Mammary epithelial cell (primary cell): ENCODE measurements at regions not wholly inside any gene's neighbourhood (a gene's known extent, or its start where the extent isn't known, plus 50 kb on each side); places are given as distances from the start of the nearest gene placed in this dataset.

Experiments
- EZH2 ChIP-seq: IDR thresholded peaks from 2 replicates; pipeline ENCODE4 v1.6.1; 2012; ENCODE audit warnings: low read length, inconsistent platforms, borderline replicate concordance
- TF ChIP-seq, protein P1 (sequence below), 2 donors: IDR thresholded peaks in 1 of 2; conservative IDR thresholded peaks in 1 of 2; 2 replicates each; pipeline ENCODE4 v1.5.1; 2011 to 2012; ENCODE audit warnings: inconsistent platforms in 2 of 2, low read length in 2 of 2, mild to moderate bottlenecking in 2 of 2, control low read depth in 1 of 2, low read depth in 1 of 2; ENCODE audit not compliant: insufficient read depth in 1 of 2; ENCODE audit errors: extremely low read depth in 1 of 2

DNA sequence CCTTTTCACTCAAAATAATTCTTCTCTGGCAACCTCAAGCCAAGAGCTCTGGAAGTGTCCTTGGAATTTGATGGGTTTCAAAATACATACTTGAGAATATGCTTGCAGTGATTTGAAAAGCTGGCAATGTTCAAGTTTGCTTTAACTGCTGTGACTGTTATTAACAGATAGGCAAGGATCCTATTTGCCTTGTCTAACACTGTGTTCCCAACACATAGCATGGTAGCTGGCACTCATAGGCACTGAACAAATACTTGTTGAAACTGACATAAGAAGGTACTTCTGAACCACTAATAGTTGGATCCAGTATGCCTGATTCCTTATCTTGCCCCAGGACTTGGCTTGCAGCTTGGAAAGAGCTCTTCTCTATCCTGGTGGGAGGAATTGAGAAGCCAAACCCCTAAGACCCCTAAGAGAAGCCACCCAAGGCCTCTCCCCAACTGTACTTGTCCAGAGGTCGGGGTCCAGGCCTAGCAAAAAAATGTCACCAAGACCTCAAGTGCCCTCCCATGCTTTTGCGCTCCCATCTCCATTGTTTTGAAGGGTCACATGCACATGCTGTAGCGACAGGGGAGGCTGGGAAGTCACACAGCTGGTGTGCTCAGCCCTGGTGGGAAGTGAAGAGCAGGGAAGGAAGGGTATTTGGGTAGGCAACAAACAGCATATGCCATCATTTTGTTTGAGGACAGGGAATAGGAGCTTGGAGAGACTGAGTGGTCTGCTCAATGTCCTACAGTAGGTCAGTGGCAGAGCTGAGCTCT lies 118.4 kb upstream of the HAAO start:
- TF ChIP-seq, protein P1, sequence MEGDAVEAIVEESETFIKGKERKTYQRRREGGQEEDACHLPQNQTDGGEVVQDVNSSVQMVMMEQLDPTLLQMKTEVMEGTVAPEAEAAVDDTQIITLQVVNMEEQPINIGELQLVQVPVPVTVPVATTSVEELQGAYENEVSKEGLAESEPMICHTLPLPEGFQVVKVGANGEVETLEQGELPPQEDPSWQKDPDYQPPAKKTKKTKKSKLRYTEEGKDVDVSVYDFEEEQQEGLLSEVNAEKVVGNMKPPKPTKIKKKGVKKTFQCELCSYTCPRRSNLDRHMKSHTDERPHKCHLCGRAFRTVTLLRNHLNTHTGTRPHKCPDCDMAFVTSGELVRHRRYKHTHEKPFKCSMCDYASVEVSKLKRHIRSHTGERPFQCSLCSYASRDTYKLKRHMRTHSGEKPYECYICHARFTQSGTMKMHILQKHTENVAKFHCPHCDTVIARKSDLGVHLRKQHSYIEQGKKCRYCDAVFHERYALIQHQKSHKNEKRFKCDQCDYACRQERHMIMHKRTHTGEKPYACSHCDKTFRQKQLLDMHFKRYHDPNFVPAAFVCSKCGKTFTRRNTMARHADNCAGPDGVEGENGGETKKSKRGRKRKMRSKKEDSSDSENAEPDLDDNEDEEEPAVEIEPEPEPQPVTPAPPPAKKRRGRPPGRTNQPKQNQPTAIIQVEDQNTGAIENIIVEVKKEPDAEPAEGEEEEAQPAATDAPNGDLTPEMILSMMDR (conservative IDR thresholded peaks at IDR 0.05 in 1 of 2, IDR thresholded peaks at IDR 0.05 in 1 of 2; ENCODE audit: extremely low read depth in 1 of 2, insufficient read depth in 1 of 2, low read depth in 1 of 2, low read length in 2 of 2), result no peak
- TF ChIP-seq EZH2, result no peak
